Transverse colon (tissue), 3 donors: ENCODE measurements at regions not wholly inside any gene's neighbourhood (a gene's known extent, or its start where the extent isn't known, plus 50 kb on each side); places are given as distances from the start of the nearest gene placed in this dataset.
"Not testable (repeated sequence)": the region's sequence is repeated elsewhere in the genome, so short reads cannot be mapped to it uniquely, and the experiment has no call there.

Experiments
- CTCF ChIP-seq, 5 experiments: fragments of 200-600 bp in 3 of 5; fragments of 450-650 bp in 2 of 5; sonication (generic) in 3 of 5; IDR thresholded peaks; 1 replicate in 2 of 5; 2 replicates in 3 of 5; pipeline ENCODE4 v1.5.1; 2016 to 2017; ENCODE audit warnings: antibody characterized with exemption in 5 of 5, inconsistent platforms in 3 of 5, mild to moderate bottlenecking in 2 of 5, moderate library complexity in 1 of 5
- EP300 ChIP-seq: sonication (generic); formaldehyde crosslinking; IDR thresholded peaks from one replicate; pipeline ENCODE4 v1.6.1; 2017; ENCODE audit warnings: antibody characterized with exemption, low read depth
- POLR2A ChIP-seq: fragments of 450-650 bp; IDR thresholded peaks from one replicate; pipeline ENCODE4 v1.6.1; 2016; ENCODE audit warnings: antibody characterized with exemption, mild to moderate bottlenecking, moderate library complexity

GRCh38 chr21:6556516-6556915 is 3964.9 kb upstream of the TPTE start:
- not testable (repeated sequence) for TF ChIP-seq CTCF (IDR thresholded peaks at IDR 0.05); POLR2A; EP300
